Epithelial cell of proximal tubule (primary cell): ENCODE measurements at regions not wholly inside any gene's neighbourhood (a gene's known extent, or its start where the extent isn't known, plus 50 kb on each side); places are given as distances from the start of the nearest gene placed in this dataset.
"Not testable (repeated sequence)": the region's sequence is repeated elsewhere in the genome, so short reads cannot be mapped to it uniquely, and the experiment has no call there.

Source experiments
- DNase-seq: peaks from one replicate; pipeline ENCODE4 v3.0.0-alpha.2; 2011; ENCODE audit warnings: low read depth
- H3K4me3 ChIP-seq: 2 replicates; pipeline ENCODE4 v1.5.1; 2011; ENCODE audit warnings: low read depth, mild to moderate bottlenecking, low read length
- TF ChIP-seq, protein P1 (sequence below): conservative IDR thresholded peaks from 2 replicates; pipeline ENCODE4 v1.5.1; 2012; ENCODE audit warnings: low read depth, mild to moderate bottlenecking, low read length

DNA sequence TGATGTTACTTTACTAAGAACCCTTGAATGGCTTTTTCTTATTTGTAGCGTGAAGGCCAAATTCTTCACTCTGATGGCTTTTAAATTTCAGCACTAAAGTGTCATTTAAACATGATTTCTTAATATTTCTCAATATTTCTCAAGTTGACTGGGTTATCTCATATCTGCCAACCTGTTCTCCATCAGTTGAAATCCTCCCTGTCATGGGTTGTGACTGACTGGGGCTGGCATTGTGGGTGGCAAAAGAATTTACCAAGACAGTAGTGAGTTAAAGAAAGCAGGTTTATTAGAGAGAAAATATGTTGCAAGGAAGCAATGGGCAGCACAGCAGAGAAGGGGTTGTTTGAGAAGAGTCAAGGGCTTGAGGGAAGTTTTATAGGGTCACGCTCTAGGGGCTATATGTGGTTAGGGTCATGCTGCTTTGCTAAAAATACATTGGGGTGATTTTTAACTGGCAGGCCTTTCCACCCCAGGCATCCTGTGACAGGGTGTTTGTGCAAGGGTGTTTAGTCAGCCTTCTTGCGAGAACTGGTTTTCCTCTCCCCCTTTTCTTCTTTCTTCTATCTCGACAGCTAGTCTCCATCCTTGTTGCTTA lies 232.8 kb upstream of the SEL1L start:
- TF ChIP-seq, protein P1, sequence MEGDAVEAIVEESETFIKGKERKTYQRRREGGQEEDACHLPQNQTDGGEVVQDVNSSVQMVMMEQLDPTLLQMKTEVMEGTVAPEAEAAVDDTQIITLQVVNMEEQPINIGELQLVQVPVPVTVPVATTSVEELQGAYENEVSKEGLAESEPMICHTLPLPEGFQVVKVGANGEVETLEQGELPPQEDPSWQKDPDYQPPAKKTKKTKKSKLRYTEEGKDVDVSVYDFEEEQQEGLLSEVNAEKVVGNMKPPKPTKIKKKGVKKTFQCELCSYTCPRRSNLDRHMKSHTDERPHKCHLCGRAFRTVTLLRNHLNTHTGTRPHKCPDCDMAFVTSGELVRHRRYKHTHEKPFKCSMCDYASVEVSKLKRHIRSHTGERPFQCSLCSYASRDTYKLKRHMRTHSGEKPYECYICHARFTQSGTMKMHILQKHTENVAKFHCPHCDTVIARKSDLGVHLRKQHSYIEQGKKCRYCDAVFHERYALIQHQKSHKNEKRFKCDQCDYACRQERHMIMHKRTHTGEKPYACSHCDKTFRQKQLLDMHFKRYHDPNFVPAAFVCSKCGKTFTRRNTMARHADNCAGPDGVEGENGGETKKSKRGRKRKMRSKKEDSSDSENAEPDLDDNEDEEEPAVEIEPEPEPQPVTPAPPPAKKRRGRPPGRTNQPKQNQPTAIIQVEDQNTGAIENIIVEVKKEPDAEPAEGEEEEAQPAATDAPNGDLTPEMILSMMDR, result no peak
- no peak overlapping the region for H3K4me3 ChIP-seq
- DNase-seq, result no peak

DNA sequence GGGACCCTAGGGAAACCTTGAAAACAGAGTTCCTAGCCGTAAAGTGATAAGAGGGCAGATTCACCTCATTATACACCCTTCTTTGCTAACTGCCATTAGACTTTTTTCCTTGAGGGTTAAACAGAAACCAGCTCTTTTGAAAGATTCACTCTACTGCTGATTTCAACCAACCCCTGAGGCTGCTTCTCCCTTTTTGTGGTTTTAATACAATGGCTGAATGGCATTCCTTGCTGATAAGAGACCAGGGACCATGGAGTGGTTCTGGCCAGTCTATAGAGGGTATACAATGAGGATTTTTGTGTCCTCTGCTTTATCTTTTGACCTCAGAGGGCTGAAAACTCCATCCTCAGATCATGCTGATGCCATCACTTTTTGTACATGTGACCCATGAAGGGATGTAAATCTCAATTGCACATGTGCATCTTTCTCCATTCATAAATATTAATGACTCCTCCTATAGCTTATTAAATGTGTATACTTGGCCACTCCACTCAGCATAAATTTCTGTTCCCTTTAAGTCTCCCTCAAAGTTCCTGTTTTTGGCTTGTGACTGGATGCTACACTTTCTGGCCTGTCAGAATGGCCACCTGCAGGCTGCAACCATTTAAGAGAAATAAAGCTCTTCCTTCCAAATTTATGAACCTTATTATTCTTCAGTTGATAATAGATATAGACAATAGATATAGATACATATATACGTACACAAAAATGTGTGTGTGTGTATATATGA lies 233.8 kb upstream of the SEL1L start:
- no peak overlapping the region for H3K4me3 ChIP-seq
- no peak for DNase-seq
- TF ChIP-seq, protein P1, result no peak

DNA sequence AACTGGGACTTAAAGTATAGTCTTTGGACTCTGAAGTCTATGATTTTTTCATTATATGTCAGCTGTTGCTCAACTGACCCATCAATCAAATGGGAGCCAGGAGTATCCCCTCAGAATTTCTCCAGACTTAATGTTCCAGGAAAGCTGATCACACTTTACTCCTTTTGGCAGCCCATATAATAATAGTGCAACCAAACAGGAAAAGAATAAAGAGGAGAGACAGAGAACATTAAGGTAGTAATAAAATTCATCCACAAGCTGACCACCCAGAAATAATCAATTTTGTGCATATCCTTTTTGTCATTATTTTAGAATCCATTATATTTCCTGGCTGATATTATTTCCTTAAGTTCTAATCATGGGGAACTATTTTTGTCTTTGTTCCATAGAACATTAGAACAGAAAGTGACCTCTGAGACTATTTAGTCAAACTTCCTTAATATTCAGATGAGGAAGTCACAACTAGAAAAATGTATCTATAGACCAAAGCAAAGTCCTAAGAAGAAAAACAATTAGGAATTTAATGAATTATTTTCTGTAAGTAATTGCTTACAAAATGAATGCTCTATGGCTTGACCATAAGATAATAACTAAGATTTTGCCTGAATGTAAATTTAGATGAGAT lies 238.1 kb upstream of the SEL1L start:
- TF ChIP-seq, protein P1, result no peak
- no peak for DNase-seq
- H3K4me3 ChIP-seq, result no peak overlapping the region

DNA sequence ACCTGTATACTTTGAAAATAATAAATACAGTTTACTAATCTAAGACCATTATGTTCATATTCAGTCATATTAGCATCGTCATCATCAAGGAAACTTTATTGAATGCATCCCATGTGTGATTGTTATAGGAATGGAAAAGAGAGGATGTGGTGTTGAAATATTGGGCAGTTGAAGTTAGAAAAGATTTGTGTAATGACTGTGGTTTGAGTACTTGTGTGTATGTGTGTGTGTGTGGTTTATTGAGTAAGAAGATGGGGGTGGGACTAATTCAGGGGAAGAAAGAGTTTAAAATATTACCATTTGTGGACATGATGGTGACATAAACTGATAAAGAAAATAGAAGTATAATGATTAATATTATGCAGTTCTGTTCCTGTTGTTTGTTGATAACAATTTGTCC lies 238.7 kb upstream of the SEL1L start:
- TF ChIP-seq, protein P1, result no peak
- no peak for DNase-seq
- H3K4me3 ChIP-seq, result no peak overlapping the region

DNA sequence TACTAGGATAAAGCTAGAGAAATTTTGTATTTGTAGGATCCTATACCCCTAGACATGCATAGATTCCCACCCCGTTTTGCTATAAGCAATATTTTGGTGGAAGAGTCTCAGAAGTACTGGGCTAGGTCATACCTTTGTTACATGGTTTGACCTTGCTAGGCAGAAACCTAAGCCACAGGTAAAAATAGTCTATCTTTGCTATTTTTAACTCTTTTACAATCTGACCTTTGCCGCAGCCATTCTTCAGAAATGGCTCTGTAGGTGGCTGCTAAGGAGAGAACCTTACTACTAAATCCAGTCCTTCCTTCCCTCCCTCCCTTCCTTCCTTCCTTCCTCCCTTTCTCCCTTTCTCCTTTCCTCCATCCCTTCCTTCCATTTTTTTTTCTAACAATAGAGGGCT lies 242.9 kb upstream of the SEL1L start:
- no peak for DNase-seq
- no peak overlapping the region for H3K4me3 ChIP-seq
- TF ChIP-seq, protein P1, result no peak

DNA sequence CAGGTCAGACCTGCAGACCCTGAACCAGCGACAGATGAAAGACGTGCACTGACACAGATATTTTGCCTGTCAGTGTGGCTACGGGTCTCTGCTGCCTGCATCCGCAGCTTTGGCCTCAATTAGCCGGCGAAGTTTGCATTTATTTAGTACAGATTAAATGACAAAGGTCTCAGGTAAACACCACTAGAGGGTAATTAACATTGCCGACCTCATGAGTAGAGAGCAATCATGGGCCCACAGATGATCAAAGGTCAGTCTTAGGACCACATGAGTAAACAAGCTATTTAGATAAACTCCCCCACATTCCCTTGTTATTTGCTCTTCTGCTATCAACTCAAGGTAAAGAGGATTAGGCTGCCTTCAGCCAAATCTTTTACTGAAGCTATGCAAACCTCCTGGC lies 248.1 kb upstream of the SEL1L start:
- DNase-seq, H3K4me3 ChIP-seq: not testable (repeated sequence)

DNA sequence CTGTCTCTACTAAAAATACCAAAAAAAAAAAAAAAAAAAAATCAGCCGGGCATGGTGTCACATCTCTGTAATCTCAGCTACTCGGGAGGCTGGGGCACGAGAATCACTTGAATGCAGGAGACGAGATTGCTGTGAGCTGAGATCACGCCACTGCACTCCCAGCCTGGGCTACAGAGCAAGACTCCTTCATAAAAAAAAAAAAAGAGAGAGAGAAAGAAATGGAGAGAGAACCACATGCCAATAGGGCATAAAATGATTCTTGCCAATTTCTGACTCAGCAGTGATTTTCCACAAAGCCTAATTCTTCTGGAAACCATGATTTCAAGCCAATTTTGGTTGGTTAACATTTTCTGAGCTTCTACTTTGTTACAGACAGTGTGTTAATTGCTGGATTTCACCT lies 250.4 kb upstream of the SEL1L start:
- H3K4me3 ChIP-seq, result no peak overlapping the region
- DNase-seq, result no peak
- TF ChIP-seq, protein P1, result no peak
